ENCODE measurements at regions not wholly inside any gene's neighbourhood (a gene's known extent, or its start where the extent isn't known, plus 50 kb on each side); places are given as distances from the start of the nearest gene placed in this dataset.

DNA sequence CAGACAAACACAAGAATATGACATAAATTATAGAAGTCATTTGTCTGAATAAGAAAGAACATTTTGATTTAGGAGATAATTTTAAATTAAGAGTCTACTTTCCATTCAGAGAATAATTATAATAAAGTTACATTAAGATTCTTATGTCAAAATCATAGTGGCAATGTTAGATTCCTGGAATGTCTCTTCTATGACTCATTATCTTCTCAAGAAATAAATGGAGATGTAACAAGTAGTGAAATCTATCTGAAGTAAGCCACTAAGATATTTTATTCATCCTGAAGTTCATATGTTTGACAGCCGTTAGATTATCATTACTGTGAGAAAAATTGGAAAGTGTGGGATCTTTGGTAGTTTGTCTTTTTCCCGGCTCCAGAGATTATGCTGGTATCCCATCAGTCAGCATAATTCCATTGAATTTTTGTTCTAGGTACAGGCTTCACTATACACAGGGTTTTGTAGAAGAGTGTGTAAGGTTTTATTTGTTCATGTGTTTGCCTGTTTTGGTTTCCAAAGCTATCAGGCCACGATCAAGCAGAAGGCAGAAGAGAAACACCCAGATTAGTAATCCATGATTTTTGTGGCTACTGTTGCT is 1246.6 kb upstream of the LRRTM1 start:
- TF ChIP-seq, protein P1, sequence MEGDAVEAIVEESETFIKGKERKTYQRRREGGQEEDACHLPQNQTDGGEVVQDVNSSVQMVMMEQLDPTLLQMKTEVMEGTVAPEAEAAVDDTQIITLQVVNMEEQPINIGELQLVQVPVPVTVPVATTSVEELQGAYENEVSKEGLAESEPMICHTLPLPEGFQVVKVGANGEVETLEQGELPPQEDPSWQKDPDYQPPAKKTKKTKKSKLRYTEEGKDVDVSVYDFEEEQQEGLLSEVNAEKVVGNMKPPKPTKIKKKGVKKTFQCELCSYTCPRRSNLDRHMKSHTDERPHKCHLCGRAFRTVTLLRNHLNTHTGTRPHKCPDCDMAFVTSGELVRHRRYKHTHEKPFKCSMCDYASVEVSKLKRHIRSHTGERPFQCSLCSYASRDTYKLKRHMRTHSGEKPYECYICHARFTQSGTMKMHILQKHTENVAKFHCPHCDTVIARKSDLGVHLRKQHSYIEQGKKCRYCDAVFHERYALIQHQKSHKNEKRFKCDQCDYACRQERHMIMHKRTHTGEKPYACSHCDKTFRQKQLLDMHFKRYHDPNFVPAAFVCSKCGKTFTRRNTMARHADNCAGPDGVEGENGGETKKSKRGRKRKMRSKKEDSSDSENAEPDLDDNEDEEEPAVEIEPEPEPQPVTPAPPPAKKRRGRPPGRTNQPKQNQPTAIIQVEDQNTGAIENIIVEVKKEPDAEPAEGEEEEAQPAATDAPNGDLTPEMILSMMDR (IDR thresholded peaks at IDR 0.05): no peak
- TF ChIP-seq POLR2A (IDR thresholded peaks at IDR 0.05): no peak
- no peak for TF ChIP-seq POLR2AphosphoS5 (IDR thresholded peaks at IDR 0.05)
- no peak for TF ChIP-seq EP300 (IDR thresholded peaks at IDR 0.05)

Measured in upper lobe of left lung (tissue), 4 donors.